ENCODE measurements at regions not wholly inside any gene's neighbourhood (a gene's known extent, or its start where the extent isn't known, plus 50 kb on each side); places are given as distances from the start of the nearest gene placed in this dataset.

DNA sequence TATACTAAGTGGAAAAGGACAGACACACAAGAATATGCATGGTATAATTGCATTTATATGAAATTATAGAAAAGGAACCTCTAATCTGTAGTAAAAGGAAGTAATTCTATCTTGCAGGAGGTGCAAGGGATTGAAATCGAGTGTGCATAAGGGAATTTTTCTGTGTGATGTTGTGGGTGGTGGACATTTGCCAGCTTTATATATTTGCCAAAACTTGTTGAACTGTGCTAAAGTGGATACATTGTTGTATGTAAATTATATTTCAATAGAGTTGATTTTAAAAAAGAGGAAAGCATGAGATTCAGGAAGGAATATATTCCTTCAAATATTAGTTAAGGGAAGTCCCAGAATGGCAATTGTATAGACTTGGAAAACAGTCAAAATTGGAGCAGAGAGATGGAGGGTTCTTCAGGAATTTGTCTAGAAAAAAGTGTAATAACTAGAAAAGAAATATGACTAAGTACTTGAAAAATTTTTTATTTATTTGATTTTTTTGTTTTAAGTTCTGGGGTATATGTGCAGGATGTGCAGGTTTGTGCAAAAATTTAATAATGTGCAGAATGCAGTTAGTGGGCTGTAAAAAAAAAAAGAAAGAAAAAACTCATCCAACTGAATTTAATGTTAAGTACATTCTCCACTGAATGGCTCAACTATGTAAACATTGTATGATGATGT is 96.1 kb downstream of the ARL4A start:
- H3K4me3 ChIP-seq (ENCODE audit: low read depth, low read length) = no peak overlapping the region
- no peaks in the 10 kb centered on the region for H3K27me3 ChIP-seq (ENCODE audit: insufficient read depth, low read depth, severe bottlenecking)
- no peak overlapping the region for H3K27ac ChIP-seq
- H3K9me3 ChIP-seq (ENCODE audit: severe bottlenecking) = no peaks in the 10 kb centered on the region
- DNase-seq = no peak
- TF ChIP-seq CTCF (IDR thresholded peaks at IDR 0.05; ENCODE audit: low read depth, low read length) = no peak
- H3K36me3 ChIP-seq = no peaks in the 10 kb centered on the region

DNA sequence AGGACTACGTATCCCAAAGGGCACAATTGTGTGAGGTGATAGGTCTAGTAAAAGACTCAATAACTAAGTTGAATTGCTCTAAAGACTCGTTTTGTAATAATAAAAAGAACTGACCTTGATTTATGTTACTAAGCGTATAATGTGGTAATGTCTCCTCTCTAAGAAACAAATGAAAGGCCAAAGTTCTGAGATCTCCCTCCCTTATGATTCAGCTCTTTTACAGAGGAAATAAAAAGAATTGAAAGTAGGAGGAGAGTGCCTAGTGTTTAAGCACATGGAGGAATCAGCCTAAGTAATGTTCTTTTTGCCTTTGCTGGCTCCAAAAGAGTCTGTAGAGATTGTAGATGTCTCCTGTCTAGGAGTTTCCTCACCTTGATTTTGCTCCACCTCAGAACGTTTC is 98.0 kb downstream of the ARL4A start:
- no peak overlapping the region for H3K4me3 ChIP-seq (ENCODE audit: low read depth, low read length)
- H3K9me3 ChIP-seq (ENCODE audit: severe bottlenecking) = no peaks in the 10 kb centered on the region
- no peak for DNase-seq
- no peaks in the 10 kb centered on the region for H3K27me3 ChIP-seq (ENCODE audit: insufficient read depth, low read depth, severe bottlenecking)
- no peak overlapping the region for H3K27ac ChIP-seq
- TF ChIP-seq CTCF (IDR thresholded peaks at IDR 0.05; ENCODE audit: low read depth, low read length) = no peak
- no peaks in the 10 kb centered on the region for H3K36me3 ChIP-seq

DNA sequence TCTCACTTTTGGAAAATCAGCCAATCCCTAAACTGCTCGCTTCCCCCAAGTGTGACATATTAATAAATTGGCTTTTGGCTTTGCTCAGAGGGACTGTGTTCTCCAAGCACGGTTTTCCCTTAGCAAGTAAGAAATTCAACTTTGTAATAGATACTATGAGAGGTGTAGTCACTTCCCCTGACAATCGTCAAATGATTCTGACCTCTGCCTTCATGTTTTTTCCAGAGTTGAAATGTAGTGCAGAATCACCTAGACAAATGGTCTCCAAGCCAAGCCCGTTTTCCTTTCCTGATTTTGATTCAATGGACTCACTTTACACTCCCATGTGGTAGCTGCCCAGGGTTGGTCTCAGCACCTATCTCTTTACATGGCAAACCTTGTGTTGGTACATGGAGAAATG is 99.1 kb downstream of the ARL4A start:
- no peak for DNase-seq
- no peak overlapping the region for H3K27ac ChIP-seq
- no peaks in the 10 kb centered on the region for H3K36me3 ChIP-seq
- no peaks in the 10 kb centered on the region for H3K27me3 ChIP-seq (ENCODE audit: insufficient read depth, low read depth, severe bottlenecking)
- H3K4me3 ChIP-seq (ENCODE audit: low read depth, low read length) = no peak overlapping the region
- no peaks in the 10 kb centered on the region for H3K9me3 ChIP-seq (ENCODE audit: severe bottlenecking)
- no peak for TF ChIP-seq CTCF (IDR thresholded peaks at IDR 0.05; ENCODE audit: low read depth, low read length)

GRCh38 chr7:12788171-12788570 is 100.7 kb downstream of the ARL4A start:
- no peaks in the 10 kb centered on the region for H3K27me3 ChIP-seq (ENCODE audit: insufficient read depth, low read depth, severe bottlenecking)
- TF ChIP-seq CTCF (IDR thresholded peaks at IDR 0.05; ENCODE audit: low read depth, low read length) = no peak
- H3K27ac ChIP-seq = no peak overlapping the region
- DNase-seq = no peak
- no peaks in the 10 kb centered on the region for H3K36me3 ChIP-seq
- no peak overlapping the region for H3K4me3 ChIP-seq (ENCODE audit: low read depth, low read length)
- H3K9me3 ChIP-seq (ENCODE audit: severe bottlenecking) = no peaks in the 10 kb centered on the region

DNA sequence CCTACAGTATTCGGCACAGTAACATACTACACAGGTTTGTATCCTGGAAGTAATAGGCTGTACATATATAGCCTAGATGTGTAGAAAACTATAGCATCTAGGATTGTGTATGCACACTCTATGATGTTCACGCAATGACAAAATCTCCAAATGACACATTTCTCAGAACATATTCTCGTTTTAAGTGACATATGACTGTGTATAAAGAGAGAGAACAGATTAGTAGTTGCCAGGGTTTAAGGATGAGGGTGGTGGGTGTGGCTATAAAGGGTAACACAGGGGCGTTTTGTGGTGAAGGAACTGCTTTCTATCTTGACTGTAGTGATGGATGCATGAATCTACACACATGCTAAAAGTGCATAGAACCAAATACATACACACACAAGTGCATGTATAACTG is 101.2 kb downstream of the ARL4A start:
- H3K36me3 ChIP-seq = no peaks in the 10 kb centered on the region
- H3K27me3 ChIP-seq (ENCODE audit: insufficient read depth, low read depth, severe bottlenecking) = no peaks in the 10 kb centered on the region
- TF ChIP-seq CTCF (IDR thresholded peaks at IDR 0.05; ENCODE audit: low read depth, low read length) = no peak
- no peak overlapping the region for H3K4me3 ChIP-seq (ENCODE audit: low read depth, low read length)
- H3K9me3 ChIP-seq (ENCODE audit: severe bottlenecking) = no peaks in the 10 kb centered on the region
- H3K27ac ChIP-seq = no peak overlapping the region
- no peak for DNase-seq

GRCh38 chr7:12794722-12795302 is 107.4 kb downstream of the ARL4A start:
- H3K9me3 ChIP-seq (ENCODE audit: severe bottlenecking) = no peaks in the 10 kb centered on the region
- H3K27me3 ChIP-seq (ENCODE audit: insufficient read depth, low read depth, severe bottlenecking) = no peaks in the 10 kb centered on the region
- TF ChIP-seq CTCF (IDR thresholded peaks at IDR 0.05; ENCODE audit: low read depth, low read length) = no peak
- H3K27ac ChIP-seq = no peak overlapping the region
- H3K36me3 ChIP-seq = no peaks in the 10 kb centered on the region
- DNase-seq = no peak
- H3K4me3 ChIP-seq (ENCODE audit: low read depth, low read length) = no peak overlapping the region

Data from WERI-Rb-1 (cell line).